Gastrocnemius medialis (tissue), 4 donors: ENCODE measurements at regions not wholly inside any gene's neighbourhood (a gene's known extent, or its start where the extent isn't known, plus 50 kb on each side); places are given as distances from the start of the nearest gene placed in this dataset.

ENCODE experiments used
- ATAC-seq, 2 donors: fragments of 150-250 bp; one replicate each; pipeline ENCODE4 v1.9.1; 2016
- DNase-seq, 2 donors: peaks; one replicate each; pipeline ENCODE4 v3.0.0-alpha.2; 2019
- H3K27ac ChIP-seq, 4 donors: fragments of 200-600 bp; sonication (generic); 1 replicate in 1 of 4; 2 replicates in 3 of 4; pipeline ENCODE4 v1.5.1; 2016 to 2018; ENCODE audit warnings: mild to moderate bottlenecking in 2 of 4, moderate library complexity in 1 of 4
- H3K27me3 ChIP-seq, 3 donors: fragments of 200-600 bp; sonication (generic) in 2 of 3; 1 replicate in 1 of 3; 2 replicates in 2 of 3; pipeline versions ENCODE4 v1.5.1 to v1.6.0; 2016 to 2019; ENCODE audit warnings: mild to moderate bottlenecking in 1 of 3, moderate library complexity in 1 of 3
- H3K36me3 ChIP-seq, 2 donors: fragments of 200-600 bp; sonication (generic) in 1 of 2; one replicate each; pipeline ENCODE4 v1.5.1; 2017 to 2018
- H3K4me1 ChIP-seq, 2 donors: fragments of 200-600 bp; sonication (generic) in 1 of 2; one replicate each; pipeline ENCODE4 v1.5.1; 2016 to 2017; ENCODE audit warnings: mild to moderate bottlenecking in 2 of 2
- H3K4me3 ChIP-seq, 4 donors: fragments of 200-600 bp; sonication (generic) in 3 of 4; 1 replicate in 1 of 4; 2 replicates in 3 of 4; pipeline ENCODE4 v1.5.1; 2016 to 2019; ENCODE audit warnings: mild to moderate bottlenecking in 2 of 4
- H3K9me3 ChIP-seq, 3 donors: fragments of 200-600 bp; sonication (generic) in 2 of 3; 1 replicate in 1 of 3; 2 replicates in 2 of 3; pipeline ENCODE4 v1.5.1; 2016 to 2019
- CTCF ChIP-seq, 5 experiments: fragments of 450-650 bp in 3 of 5; fragments of 200-600 bp in 2 of 5; sonication (generic) in 2 of 5; IDR thresholded peaks in 4 of 5; conservative IDR thresholded peaks in 1 of 5; 1 replicate in 4 of 5; 2 replicates in 1 of 5; pipeline ENCODE4 v1.5.1; 2016 to 2019; ENCODE audit warnings: antibody characterized with exemption in 5 of 5, mild to moderate bottlenecking in 3 of 5, moderate library complexity in 3 of 5
- POLR2A ChIP-seq, 2 donors: fragments of 450-650 bp; IDR thresholded peaks; one replicate each; pipeline ENCODE4 v1.6.1; 2017; ENCODE audit warnings: antibody characterized with exemption in 2 of 2, mild to moderate bottlenecking in 2 of 2, moderate library complexity in 2 of 2
- in situ Hi-C, 4 donors: fragments of 200-750 bp; cut with MboI; loops; one replicate each; pipeline versions ENCODE4 v1.15.0 to v1.8.0; 2017; ENCODE audit warnings: low sequenced_read_pairs in 4 of 4
- intact Hi-C: fragments of 100-400 bp; cut with DNase I; formaldehyde crosslinking; loops from one replicate; pipeline ENCODE4 v1.15.1; 2023; ENCODE audit warnings: low total_unique reads

- Histone ChIP-seq H3K36me3 (no peaks in the 10 kb centered on the region), H3K27me3 (no peaks in the 10 kb centered on the region), H3K9me3 (no peaks in the 10 kb centered on the region), H3K4me1 (peaks cover 13 to 17% of the 10 kb centered on the region in 2 donors), H3K4me3 (no peak overlapping the region), H3K27ac (no peak overlapping the region)
- DNase-seq (no peak), ATAC-seq (no peak)
- TF ChIP-seq CTCF (IDR thresholded peaks at IDR 0.05 in 4 of 5, conservative IDR thresholded peaks at IDR 0.05 in 1 of 5), result no peak
- no peak for TF ChIP-seq POLR2A (IDR thresholded peaks at IDR 0.05)
- in situ Hi-C loops (no loop called here), intact Hi-C loops (no loop called here)
Observed at GRCh38 chr3:73321286-73321999, 260.0 kb downstream of the EBLN2 start.

GRCh38 chr3:73324203-73325155 is 263.0 kb downstream of the EBLN2 start:
- H3K27ac ChIP-seq, result peak overlapping the region in 2 of 4 donors; percentile 0 to 62
- H3K9me3 ChIP-seq, result no peaks in the 10 kb centered on the region
- H3K4me1 ChIP-seq, result peaks cover 13 to 17% of the 10 kb centered on the region in 2 donors
- DNase-seq, result peak in 1 of 2 donors; percentile 11
- H3K27me3 ChIP-seq, result no peaks in the 10 kb centered on the region
- ATAC-seq, result peak; percentile 78 to 86
- no peak overlapping the region for H3K4me3 ChIP-seq
- in situ Hi-C loops (no loop called here), intact Hi-C loops (no loop called here)
- TF ChIP-seq POLR2A (IDR thresholded peaks at IDR 0.05) (no peak), CTCF (IDR thresholded peaks at IDR 0.05 in 4 of 5, conservative IDR thresholded peaks at IDR 0.05 in 1 of 5) (no peak)
- H3K36me3 ChIP-seq, result no peaks in the 10 kb centered on the region

- peaks cover 13 to 17% of the 10 kb centered on the region in 2 donors for H3K4me1 ChIP-seq
- no peaks in the 10 kb centered on the region for H3K9me3 ChIP-seq
- intact Hi-C loops, result no loop called here
- no peak overlapping the region for H3K4me3 ChIP-seq
- ATAC-seq, result no peak
- no peak for DNase-seq
- H3K27ac ChIP-seq, result no peak overlapping the region
- H3K27me3 ChIP-seq, result no peaks in the 10 kb centered on the region
- in situ Hi-C loops, result no loop called here
- no peaks in the 10 kb centered on the region for H3K36me3 ChIP-seq
- TF ChIP-seq POLR2A (IDR thresholded peaks at IDR 0.05), result no peak
- no peak for TF ChIP-seq CTCF (IDR thresholded peaks at IDR 0.05 in 4 of 5, conservative IDR thresholded peaks at IDR 0.05 in 1 of 5)
Observed at GRCh38 chr3:73326396-73326795, 264.9 kb downstream of the EBLN2 start.

- ATAC-seq (no peak), DNase-seq (no peak)
- Histone ChIP-seq H3K4me3 (no peak overlapping the region), H3K9me3 (no peaks in the 10 kb centered on the region), H3K4me1 (peaks cover 13 to 17% of the 10 kb centered on the region in 2 donors), H3K27me3 (no peaks in the 10 kb centered on the region), H3K27ac (no peak overlapping the region), H3K36me3 (no peaks in the 10 kb centered on the region)
- in situ Hi-C loops (no loop called here), intact Hi-C loops (no loop called here)
- TF ChIP-seq CTCF (IDR thresholded peaks at IDR 0.05 in 4 of 5, conservative IDR thresholded peaks at IDR 0.05 in 1 of 5) (no peak), POLR2A (IDR thresholded peaks at IDR 0.05) (no peak)
Observed at GRCh38 chr3:73327052-73327451, 265.6 kb downstream of the EBLN2 start.
